ENCODE measurements at regions not wholly inside any gene's neighbourhood (a gene's known extent, or its start where the extent isn't known, plus 50 kb on each side); places are given as distances from the start of the nearest gene placed in this dataset.

DNA sequence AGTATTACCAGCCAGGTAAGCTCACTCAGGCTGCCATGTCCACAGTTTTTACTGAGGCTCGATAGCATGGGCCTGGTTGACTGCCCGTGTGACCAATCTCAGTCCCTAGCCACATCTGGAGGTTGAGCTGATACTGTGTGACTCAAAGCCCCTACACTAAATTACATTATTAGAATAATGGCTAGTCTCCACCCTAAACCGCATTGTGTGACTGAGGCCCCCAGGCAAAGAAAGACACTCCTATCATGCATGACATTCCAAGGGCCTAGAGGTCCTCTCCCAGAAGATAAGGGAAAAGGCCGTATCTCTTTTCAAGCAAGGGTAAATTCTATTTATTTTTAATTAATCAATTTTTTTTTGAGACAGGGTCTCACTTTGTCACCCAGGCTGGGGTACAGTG, 505.3 kb downstream of the HAPSTR1 start:
- DNase-seq (ENCODE audit: low read depth in 2 of 2), result no peak
- H3K9ac ChIP-seq (ENCODE audit: insufficient read depth, low read length), result no peak overlapping the region
- H3K27ac ChIP-seq (ENCODE audit: insufficient read depth, low read length), result no peak overlapping the region
- H3K36me3 ChIP-seq (ENCODE audit: control insufficient read depth, insufficient read depth, low read length), result no peaks in the 10 kb centered on the region
- H3K9me3 ChIP-seq (ENCODE audit: control insufficient read depth, insufficient read depth, low read depth, low read length), result no peaks in the 10 kb centered on the region
- H2AFZ ChIP-seq (ENCODE audit: low read length), result no peak overlapping the region
- H3K4me3 ChIP-seq (replicated peaks in 1 of 4; ENCODE audit: control extremely low read depth in 1 of 4, insufficient read depth in 1 of 4, low read depth in 3 of 4, low read length in 4 of 4), result no peak overlapping the region
- H3K79me2 ChIP-seq (ENCODE audit: control insufficient read depth, insufficient read depth, low read length), result no peaks in the 10 kb centered on the region
- H3K4me1 ChIP-seq (ENCODE audit: control insufficient read depth, extremely low read depth, insufficient read depth, low read length), result no peaks in the 10 kb centered on the region
- no peak for TF ChIP-seq EZH2 (IDR thresholded peaks at IDR 0.05; ENCODE audit: low read length, missing control alignments)
- TF ChIP-seq, protein P1, sequence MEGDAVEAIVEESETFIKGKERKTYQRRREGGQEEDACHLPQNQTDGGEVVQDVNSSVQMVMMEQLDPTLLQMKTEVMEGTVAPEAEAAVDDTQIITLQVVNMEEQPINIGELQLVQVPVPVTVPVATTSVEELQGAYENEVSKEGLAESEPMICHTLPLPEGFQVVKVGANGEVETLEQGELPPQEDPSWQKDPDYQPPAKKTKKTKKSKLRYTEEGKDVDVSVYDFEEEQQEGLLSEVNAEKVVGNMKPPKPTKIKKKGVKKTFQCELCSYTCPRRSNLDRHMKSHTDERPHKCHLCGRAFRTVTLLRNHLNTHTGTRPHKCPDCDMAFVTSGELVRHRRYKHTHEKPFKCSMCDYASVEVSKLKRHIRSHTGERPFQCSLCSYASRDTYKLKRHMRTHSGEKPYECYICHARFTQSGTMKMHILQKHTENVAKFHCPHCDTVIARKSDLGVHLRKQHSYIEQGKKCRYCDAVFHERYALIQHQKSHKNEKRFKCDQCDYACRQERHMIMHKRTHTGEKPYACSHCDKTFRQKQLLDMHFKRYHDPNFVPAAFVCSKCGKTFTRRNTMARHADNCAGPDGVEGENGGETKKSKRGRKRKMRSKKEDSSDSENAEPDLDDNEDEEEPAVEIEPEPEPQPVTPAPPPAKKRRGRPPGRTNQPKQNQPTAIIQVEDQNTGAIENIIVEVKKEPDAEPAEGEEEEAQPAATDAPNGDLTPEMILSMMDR (conservative IDR thresholded peaks at IDR 0.05 in 1 of 2, IDR thresholded peaks at IDR 0.05 in 1 of 2; ENCODE audit: low read depth in 1 of 2, low read length in 2 of 2), result no peak
- no peaks in the 10 kb centered on the region for H3K27me3 ChIP-seq (ENCODE audit: control insufficient read depth, insufficient read depth, low read length)
- no peaks in the 10 kb centered on the region for H4K20me1 ChIP-seq (ENCODE audit: control insufficient read depth, extremely low read depth, insufficient read depth, low read length)
- H3K4me2 ChIP-seq (ENCODE audit: extremely low read depth, insufficient read depth, low read length), result no peak overlapping the region

DNA sequence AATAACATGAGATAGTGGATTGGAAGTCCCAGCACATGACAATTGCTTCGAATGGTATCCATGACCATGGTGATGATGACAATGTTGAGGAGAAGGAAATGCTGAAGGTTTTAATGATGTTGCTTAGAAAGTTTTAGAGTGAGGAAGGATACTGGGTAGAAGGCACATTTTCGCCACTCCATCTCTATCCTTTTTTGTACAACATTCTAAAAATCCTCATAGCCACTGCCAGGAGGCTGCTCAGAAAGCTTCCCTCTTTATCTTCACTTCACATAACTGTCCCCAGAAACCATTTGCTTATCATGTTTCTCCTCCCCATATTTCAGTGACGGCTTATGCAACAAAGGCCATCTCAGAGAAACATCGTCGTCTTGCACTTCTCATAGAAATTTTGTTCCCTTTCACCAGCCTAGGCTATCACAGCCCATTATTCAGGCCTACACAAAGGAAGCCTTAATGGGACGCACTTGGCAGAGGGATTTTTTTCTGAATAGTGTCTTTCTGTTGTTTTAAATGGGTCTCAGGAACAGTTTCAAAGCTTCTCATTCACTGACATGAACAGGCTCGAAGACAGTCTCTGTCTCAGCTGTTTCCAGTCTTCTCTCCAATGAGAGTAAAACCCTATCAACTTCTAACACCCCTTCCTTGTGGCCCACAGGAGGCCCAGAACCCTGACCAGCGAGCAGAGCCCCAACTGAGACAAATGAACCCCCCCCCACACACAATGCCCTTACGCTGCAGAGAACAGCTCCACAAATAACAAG, 506.7 kb downstream of the HAPSTR1 start:
- no peaks in the 10 kb centered on the region for H4K20me1 ChIP-seq (ENCODE audit: control insufficient read depth, extremely low read depth, insufficient read depth, low read length)
- H3K4me1 ChIP-seq (ENCODE audit: control insufficient read depth, extremely low read depth, insufficient read depth, low read length), result no peaks in the 10 kb centered on the region
- no peak overlapping the region for H2AFZ ChIP-seq (ENCODE audit: low read length)
- H3K36me3 ChIP-seq (ENCODE audit: control insufficient read depth, insufficient read depth, low read length), result no peaks in the 10 kb centered on the region
- TF ChIP-seq, protein P1 (conservative IDR thresholded peaks at IDR 0.05 in 1 of 2, IDR thresholded peaks at IDR 0.05 in 1 of 2; ENCODE audit: low read depth in 1 of 2, low read length in 2 of 2), result no peak
- TF ChIP-seq EZH2 (IDR thresholded peaks at IDR 0.05; ENCODE audit: low read length, missing control alignments), result no peak
- no peak overlapping the region for H3K4me2 ChIP-seq (ENCODE audit: extremely low read depth, insufficient read depth, low read length)
- H3K27me3 ChIP-seq (ENCODE audit: control insufficient read depth, insufficient read depth, low read length), result no peaks in the 10 kb centered on the region
- no peak for DNase-seq (ENCODE audit: low read depth in 2 of 2)
- H3K27ac ChIP-seq (ENCODE audit: insufficient read depth, low read length), result no peak overlapping the region
- H3K9me3 ChIP-seq (ENCODE audit: control insufficient read depth, insufficient read depth, low read depth, low read length), result no peaks in the 10 kb centered on the region
- no peak overlapping the region for H3K4me3 ChIP-seq (replicated peaks in 1 of 4; ENCODE audit: control extremely low read depth in 1 of 4, insufficient read depth in 1 of 4, low read depth in 3 of 4, low read length in 4 of 4)
- no peaks in the 10 kb centered on the region for H3K79me2 ChIP-seq (ENCODE audit: control insufficient read depth, insufficient read depth, low read length)
- H3K9ac ChIP-seq (ENCODE audit: insufficient read depth, low read length), result no peak overlapping the region

DNA sequence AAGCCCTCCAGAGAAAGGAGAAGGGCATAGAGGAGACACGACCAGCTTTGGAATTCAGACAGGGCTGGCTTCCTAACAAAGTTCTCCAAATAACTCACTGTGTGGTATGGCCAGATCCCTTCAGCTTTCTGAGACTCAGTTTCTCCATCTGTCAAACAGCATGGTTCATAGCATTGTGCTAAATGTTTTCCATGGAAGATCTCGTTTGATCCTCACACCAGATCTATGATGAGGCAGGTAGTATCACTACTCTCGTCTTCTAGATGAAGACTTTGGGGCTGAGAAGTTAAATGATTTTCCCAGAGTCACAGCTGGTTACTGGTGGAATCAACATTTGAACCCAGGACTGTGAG, 507.3 kb downstream of the HAPSTR1 start:
- no peaks in the 10 kb centered on the region for H4K20me1 ChIP-seq (ENCODE audit: control insufficient read depth, extremely low read depth, insufficient read depth, low read length)
- TF ChIP-seq, protein P1 (conservative IDR thresholded peaks at IDR 0.05 in 1 of 2, IDR thresholded peaks at IDR 0.05 in 1 of 2; ENCODE audit: low read depth in 1 of 2, low read length in 2 of 2), result no peak
- no peak for TF ChIP-seq EZH2 (IDR thresholded peaks at IDR 0.05; ENCODE audit: low read length, missing control alignments)
- H3K36me3 ChIP-seq (ENCODE audit: control insufficient read depth, insufficient read depth, low read length), result no peaks in the 10 kb centered on the region
- no peak overlapping the region for H3K4me2 ChIP-seq (ENCODE audit: extremely low read depth, insufficient read depth, low read length)
- no peak overlapping the region for H3K27ac ChIP-seq (ENCODE audit: insufficient read depth, low read length)
- H3K9ac ChIP-seq (ENCODE audit: insufficient read depth, low read length), result no peak overlapping the region
- H3K4me1 ChIP-seq (ENCODE audit: control insufficient read depth, extremely low read depth, insufficient read depth, low read length), result no peaks in the 10 kb centered on the region
- DNase-seq (ENCODE audit: low read depth in 2 of 2), result no peak
- no peaks in the 10 kb centered on the region for H3K27me3 ChIP-seq (ENCODE audit: control insufficient read depth, insufficient read depth, low read length)
- H3K4me3 ChIP-seq (replicated peaks in 1 of 4; ENCODE audit: control extremely low read depth in 1 of 4, insufficient read depth in 1 of 4, low read depth in 3 of 4, low read length in 4 of 4), result no peak overlapping the region
- H3K9me3 ChIP-seq (ENCODE audit: control insufficient read depth, insufficient read depth, low read depth, low read length), result no peaks in the 10 kb centered on the region
- H2AFZ ChIP-seq (ENCODE audit: low read length), result no peak overlapping the region
- H3K79me2 ChIP-seq (ENCODE audit: control insufficient read depth, insufficient read depth, low read length), result no peaks in the 10 kb centered on the region

All from fibroblast of lung (primary cell).